ENCODE measurements at regions not wholly inside any gene's neighbourhood (a gene's known extent, or its start where the extent isn't known, plus 50 kb on each side); places are given as distances from the start of the nearest gene placed in this dataset.
"Not testable (repeated sequence)": the region's sequence is repeated elsewhere in the genome, so short reads cannot be mapped to it uniquely, and the experiment has no call there.

- DNase-seq: no peak
These were observed 504.6 kb upstream of the NECTIN3 start for GRCh38 chr3:110567029-110567428.

- no peak for DNase-seq
These were observed 503.4 kb upstream of the NECTIN3 start for GRCh38 chr3:110568246-110568645.

DNA sequence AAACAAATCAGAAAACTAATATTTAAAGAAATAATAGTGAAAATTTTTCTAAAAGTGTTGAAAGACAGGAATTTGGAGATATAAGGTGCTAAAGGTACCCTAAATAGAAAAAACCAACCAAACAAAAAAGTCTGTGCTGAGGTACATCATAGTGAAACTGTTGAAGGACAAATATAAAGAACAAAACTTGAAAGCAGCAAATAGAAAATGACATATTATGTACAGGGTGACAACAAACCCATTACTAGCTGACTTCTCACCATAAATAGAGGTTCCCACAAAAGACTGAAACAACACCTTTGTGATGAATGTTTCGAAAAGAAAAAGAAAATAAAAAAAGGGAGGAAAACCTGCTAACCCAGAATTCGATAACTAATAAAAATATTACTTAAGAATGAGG, 502.5 kb upstream of the NECTIN3 start:
- DNase-seq: no peak

GRCh38 chr3:110575702-110576101, 495.9 kb upstream of the NECTIN3 start:
- DNase-seq: no peak

GRCh38 chr3:110576960-110577359, 494.7 kb upstream of the NECTIN3 start:
- DNase-seq: peak; percentile 65

- DNase-seq: no peak
These were observed 493.8 kb upstream of the NECTIN3 start for GRCh38 chr3:110577854-110578253.

DNA sequence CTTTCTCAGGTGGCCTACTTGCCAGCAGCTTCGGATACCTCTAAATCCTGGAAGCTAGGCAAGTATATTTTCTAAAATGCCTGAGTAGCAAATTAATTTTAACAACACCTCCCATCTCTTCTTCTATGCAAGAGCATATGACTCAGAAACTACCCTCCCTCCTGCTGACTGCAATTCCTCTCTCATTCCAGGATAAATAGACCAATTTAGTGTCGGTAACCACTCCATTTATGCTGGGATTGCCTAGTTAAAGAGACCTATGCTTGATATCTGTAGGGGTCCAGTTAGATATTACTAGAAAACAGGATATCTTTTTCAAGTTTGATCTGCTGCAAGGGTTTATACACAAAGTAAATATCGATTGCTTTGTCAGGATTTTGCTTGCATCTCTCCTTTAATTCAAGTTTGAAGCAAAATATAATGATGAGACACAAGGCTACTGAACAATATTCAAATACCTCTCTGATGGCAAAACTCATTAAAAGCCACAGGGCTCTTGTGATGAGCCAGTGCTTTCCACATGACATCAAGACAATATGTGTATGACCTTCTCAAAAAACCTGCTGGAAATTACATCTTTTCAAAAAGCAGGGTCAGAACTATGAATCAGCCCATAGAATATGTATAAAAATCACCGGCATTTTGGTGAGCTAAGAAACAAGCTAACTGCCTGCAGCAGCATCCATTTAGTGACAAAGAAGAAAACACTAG, 491.6 kb upstream of the NECTIN3 start:
- DNase-seq: no peak

GRCh38 chr3:110583373-110583935, 488.2 kb upstream of the NECTIN3 start:
- DNase-seq: no peak

- no peak for DNase-seq
These were observed 482.7 kb upstream of the NECTIN3 start for GRCh38 chr3:110588906-110589305.

DNA sequence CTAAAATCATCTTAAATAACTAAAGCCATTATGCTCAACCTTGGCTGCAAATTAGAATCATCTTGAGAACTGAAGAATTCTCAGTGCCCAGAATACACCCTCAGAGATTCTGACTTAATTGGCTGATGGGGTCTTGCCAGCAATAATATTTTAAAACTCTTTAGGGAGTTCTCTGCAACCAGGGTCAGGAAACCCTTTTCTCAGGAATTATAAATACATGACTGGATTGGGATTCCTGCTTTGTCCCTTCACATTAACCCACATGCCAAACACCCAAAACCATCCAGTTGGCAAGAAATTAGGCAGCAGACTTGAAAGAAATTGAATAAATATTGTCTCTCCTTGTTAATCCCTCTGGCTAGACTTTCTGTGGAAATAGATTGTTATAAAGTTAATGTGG, 482.3 kb upstream of the NECTIN3 start:
- no peak for DNase-seq

DNA sequence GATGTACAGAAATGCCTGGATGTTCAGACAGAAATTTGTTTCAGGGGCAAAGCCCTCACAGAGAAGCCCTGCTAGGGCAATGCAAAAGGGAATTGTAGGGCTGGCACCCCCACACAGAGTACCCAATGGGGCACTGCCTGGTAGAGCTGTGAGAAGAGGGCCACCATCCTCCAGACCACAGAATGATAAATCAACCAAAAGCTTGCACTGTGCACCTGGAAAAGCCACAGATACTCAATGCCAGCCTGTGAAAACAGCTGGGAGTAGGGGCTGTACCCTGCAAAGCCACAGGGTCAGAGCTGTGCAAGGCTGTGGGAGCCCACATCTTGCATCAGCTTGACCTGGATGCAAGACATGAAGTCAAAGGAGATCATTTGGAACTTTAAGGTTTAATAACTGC, 477.9 kb upstream of the NECTIN3 start:
- DNase-seq: no peak

DNA sequence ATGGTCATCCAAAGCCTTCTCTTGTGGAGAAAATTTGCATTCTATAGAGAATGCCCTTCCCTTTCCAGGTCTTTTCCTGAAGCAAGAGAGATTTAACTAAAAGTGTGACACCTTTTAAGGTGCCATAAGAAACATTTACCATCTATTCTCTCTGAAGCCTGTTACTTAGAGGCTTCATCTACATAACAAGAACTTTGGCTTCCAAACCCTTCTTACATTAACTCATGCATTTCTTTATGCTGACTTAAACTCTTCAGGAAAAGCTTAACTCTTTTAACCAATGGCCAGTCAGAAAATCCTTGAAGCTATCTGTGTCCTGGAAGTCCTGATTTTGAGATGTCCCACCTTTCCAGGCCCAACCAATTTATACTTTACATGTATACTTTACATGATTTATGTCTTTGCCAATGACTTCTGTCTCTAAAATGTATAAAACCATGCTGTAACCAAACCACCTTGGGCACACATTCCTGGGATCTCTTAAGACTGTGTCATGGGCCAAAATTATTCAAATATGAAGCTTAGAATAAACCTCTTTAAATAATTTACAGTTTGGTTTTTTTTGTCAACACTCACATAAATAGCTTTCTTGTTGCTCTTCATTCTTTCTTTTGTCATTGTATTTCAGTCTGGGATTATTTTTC, 472.6 kb upstream of the NECTIN3 start:
- no peak for DNase-seq

DNA sequence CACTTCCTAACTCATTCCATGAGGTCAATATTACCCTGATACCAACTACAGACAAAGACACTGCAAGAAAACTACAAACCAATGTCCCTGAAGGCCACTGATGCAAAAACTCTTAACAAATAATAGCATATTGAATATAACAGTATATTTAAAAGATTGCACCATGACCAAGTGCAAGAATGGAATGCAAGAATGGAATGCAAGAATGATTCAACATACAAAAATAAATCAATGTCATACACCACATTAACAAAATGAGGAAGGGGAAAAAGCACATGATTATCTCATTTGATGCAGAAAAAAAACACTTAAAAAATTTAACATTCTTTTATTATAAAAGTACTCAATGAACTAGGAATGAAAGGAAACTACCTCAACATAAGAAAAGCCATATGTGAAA, 463.1 kb upstream of the NECTIN3 start:
- no peak for DNase-seq

GRCh38 chr3:110612045-110612444, 459.6 kb upstream of the NECTIN3 start:
- DNase-seq: no peak

DNA sequence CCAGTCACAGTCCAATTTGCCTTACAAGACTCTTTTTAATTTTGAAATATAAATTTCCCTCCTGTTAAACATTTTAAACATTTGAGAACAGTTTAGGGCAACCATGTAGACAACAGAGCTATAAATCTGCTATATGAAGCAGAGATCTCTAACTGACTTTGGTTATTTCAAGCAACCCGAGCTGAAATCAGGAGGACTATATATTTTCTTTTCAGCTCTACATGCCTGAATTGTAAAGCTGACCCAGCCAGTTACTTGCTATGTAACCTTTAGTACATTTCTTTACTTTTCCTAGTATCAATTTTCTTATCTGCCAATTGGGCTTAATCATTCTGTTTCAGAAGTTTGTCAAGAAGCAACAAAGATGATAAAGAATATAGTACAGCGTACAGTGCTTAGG, 457.4 kb upstream of the NECTIN3 start:
- no peak for DNase-seq

DNA sequence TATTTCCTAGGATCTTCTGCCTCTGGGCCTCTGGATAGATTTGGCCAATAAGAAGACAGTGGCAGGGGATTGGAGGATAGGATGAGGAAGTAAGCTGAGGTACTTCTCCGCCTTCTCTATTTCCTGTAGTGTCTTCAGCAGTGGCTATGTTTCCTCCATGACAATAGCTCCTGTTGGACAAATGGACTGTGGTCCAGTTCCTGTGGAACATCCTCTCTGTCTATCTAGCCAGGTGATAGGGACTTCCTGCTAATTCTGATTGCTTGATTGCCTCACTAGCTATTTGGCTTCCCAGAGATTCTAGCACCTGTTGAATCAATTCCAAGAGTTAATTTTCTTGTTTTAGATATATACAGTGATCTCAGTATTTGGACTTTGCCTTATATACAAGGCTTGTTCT, 456.2 kb upstream of the NECTIN3 start:
- DNase-seq: no peak

- no peak for DNase-seq
These were observed 452.9 kb upstream of the NECTIN3 start for GRCh38 chr3:110618512-110619226.

DNA sequence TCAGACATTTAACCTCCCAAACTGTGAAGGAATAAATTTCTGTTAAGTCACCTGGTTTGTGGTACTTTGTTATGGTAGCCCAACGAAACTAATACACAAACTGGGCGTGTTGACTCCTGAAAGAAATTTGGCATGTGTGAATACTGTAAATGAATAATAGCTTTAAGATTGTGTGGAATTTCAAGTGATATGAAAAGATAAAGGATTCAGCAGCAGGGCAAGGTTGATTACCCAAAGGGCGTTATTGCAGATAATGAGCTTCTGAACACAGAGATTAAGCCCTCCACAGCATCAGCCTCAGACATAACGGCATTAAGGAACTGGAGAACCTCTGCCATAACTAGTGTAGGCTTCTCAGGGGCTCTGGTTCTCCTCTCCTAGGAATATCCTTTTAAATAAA, 451.5 kb upstream of the NECTIN3 start:
- DNase-seq: no peak

DNA sequence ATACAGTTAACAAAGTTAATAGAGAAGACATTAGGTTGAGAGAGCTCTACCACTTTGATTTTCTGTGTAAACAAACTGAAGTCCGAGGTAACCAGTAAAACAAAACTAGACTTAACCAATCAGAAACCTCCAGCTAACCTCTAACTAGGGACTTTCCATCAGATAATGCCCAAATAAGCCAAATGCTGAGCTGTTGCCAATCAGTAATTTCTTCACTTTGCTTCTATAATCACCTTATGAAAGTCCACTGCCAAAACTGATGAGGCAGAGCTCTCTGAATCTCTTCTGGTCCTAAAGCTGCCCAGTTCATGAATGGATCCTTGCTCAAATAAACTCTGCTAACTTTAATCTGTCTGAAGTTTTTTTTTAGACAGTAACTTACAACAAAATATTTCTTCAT, 448.0 kb upstream of the NECTIN3 start:
- DNase-seq: no peak

GRCh38 chr3:110624576-110624975, 447.0 kb upstream of the NECTIN3 start:
- no peak for DNase-seq

DNA sequence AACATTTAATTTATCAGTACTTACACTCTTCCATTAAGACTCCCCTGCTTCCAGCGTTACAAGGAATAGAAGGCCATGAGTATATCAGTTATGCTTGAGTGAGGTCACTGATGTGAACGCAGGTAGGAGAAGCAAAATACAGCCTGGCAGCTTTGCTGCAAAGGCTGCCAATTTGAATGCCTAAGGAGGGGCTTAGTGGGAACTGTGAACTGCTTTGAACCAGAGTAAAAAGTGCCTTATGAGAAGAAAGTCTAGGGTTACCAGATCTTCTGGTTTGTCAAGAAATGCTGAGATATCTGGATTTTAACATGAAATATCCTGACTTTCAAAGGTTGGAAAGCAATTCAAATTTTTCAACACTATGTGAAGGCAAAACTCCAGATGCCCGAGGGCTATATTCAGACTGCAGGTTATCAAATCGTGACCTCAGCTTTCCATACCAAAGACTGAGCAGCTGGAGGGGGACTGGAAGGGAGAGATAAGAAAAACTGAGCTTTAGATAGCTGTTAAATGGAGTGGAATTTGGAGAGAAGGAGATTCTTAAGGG, 446.3 kb upstream of the NECTIN3 start:
- DNase-seq: no peak

DNA sequence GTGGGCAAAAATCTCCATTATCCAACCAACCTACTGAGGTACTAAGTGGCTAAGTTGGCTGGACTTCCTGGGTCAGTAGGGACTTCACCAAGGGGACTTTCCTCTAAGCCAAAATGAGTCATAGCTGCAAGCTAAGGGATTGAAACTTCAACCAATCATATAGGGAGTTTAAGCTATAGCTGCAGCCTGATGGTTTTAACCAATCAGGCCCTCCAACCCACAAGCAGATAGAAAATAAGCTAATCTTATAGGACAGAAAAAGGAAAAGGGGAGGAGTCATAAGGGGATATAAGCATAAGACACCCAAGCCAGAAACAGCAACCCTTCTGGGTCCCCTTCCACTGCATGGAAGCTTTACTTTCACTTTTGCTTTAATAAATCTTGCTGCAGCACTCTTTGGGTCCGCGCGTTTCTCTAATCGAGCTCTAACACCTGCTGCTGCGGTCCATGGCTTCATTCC, 444.9 kb upstream of the NECTIN3 start:
- DNase-seq: not testable (repeated sequence)

DNA sequence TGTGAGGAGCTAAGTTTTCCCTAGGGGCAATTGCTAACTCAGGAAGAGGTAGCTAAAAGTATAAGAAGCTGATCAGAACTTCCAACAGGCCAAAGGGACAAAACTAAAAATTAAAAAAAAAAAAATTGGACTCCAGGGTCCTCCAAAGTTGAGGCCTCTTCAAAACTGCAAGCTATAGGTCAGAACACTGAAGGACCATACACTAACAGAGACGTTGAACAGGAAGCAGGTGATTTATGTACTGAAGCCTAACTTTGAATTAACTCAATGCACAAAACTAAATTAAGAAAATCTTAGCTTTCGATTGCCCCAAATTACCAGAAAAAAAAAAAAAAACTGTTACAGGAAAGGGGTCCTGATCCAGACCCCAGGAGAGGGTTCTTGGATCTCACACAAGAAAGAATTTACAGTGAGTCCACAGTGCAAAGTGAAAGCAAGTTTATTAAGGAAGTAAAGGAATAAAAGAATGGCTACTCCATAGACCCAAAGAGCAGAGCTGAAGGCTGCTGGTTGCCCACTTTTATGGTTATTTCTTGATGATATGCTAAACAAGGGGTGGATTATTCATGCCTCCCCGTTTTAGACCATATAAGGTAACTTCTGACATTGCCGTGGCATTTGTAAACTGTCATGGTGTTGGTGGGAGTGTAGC, 442.8 kb upstream of the NECTIN3 start:
- no peak for DNase-seq

Data from dermis blood vessel endothelial cell (primary cell).